ENCODE measurements at regions not wholly inside any gene's neighbourhood (a gene's known extent, or its start where the extent isn't known, plus 50 kb on each side); places are given as distances from the start of the nearest gene placed in this dataset.

GRCh38 chr1:235022341-235022980 is 106.2 kb downstream of the TOMM20 start:
- intact Hi-C loops (cut with DNase I; ENCODE audit: low total_unique reads), result loop anchor here (2.0 kb wide), 1 partner anchor 40 kb away; no protein-coding TSS in a partner anchor
- no peaks in the 10 kb centered on the region for H3K27me3 ChIP-seq
- no peaks in the 10 kb centered on the region for H3K4me1 ChIP-seq
- TF ChIP-seq POLR2AphosphoS5 (IDR thresholded peaks at IDR 0.05) (no peak), CTCF (IDR thresholded peaks at IDR 0.05) (no peak), POLR2A (IDR thresholded peaks at IDR 0.05) (no peak)
- H3K36me3 ChIP-seq, result no peaks in the 10 kb centered on the region
- H3K27ac ChIP-seq, result no peak overlapping the region
- H3K4me3 ChIP-seq, result no peak overlapping the region
- DNase-seq (ENCODE audit: low spot score in 2 of 2), result no peak
- H3K9me3 ChIP-seq, result peaks cover 0 to 6% of the 10 kb centered on the region in 2 donors

GRCh38 chr1:235021815-235022214 is 106.8 kb downstream of the TOMM20 start:
- Histone ChIP-seq H3K4me1 (no peaks in the 10 kb centered on the region), H3K4me3 (no peak overlapping the region), H3K27ac (no peak overlapping the region), H3K36me3 (no peaks in the 10 kb centered on the region), H3K9me3 (peaks cover 0 to 6% of the 10 kb centered on the region in 2 donors), H3K27me3 (no peaks in the 10 kb centered on the region)
- intact Hi-C loops (cut with DNase I; ENCODE audit: low total_unique reads), result loop anchor here (2.0 kb wide), 1 partner anchor 39 kb away; no protein-coding TSS in a partner anchor
- DNase-seq (ENCODE audit: low spot score in 2 of 2), result no peak
- TF ChIP-seq CTCF (IDR thresholded peaks at IDR 0.05), result no peak
- TF ChIP-seq POLR2A (IDR thresholded peaks at IDR 0.05), result no peak
- TF ChIP-seq POLR2AphosphoS5 (IDR thresholded peaks at IDR 0.05), result no peak

- Histone ChIP-seq H3K27me3 (no peaks in the 10 kb centered on the region), H3K36me3 (no peaks in the 10 kb centered on the region), H3K9me3 (peaks cover 0 to 6% of the 10 kb centered on the region in 2 donors), H3K4me1 (no peaks in the 10 kb centered on the region), H3K27ac (no peak overlapping the region), H3K4me3 (no peak overlapping the region)
- TF ChIP-seq CTCF (IDR thresholded peaks at IDR 0.05) (no peak), POLR2A (IDR thresholded peaks at IDR 0.05) (no peak), POLR2AphosphoS5 (IDR thresholded peaks at IDR 0.05) (no peak)
- no peak for DNase-seq (ENCODE audit: low spot score in 2 of 2)
- intact Hi-C loops (cut with DNase I; ENCODE audit: low total_unique reads), result no loop called here
Observed at GRCh38 chr1:235021321-235021720, 107.3 kb downstream of the TOMM20 start.

- DNase-seq (ENCODE audit: low spot score in 2 of 2), result no peak
Observed at GRCh38 chr1:235019961-235020360, 108.7 kb downstream of the TOMM20 start.

More at GRCh38 chr1:235019961-235020360, 108.7 kb downstream of the TOMM20 start:
- Histone ChIP-seq H3K27ac (no peak overlapping the region), H3K27me3 (no peaks in the 10 kb centered on the region), H3K4me3 (no peak overlapping the region), H3K36me3 (no peaks in the 10 kb centered on the region), H3K9me3 (peaks cover 0 to 6% of the 10 kb centered on the region in 2 donors), H3K4me1 (no peaks in the 10 kb centered on the region)
- intact Hi-C loops (cut with DNase I; ENCODE audit: low total_unique reads), result no loop called here
- TF ChIP-seq CTCF (IDR thresholded peaks at IDR 0.05), result no peak
- TF ChIP-seq POLR2A (IDR thresholded peaks at IDR 0.05), result no peak
- no peak for TF ChIP-seq POLR2AphosphoS5 (IDR thresholded peaks at IDR 0.05)

Data from breast epithelium (tissue), 4 donors.